Lung (tissue), 11 donors: ENCODE measurements at regions not wholly inside any gene's neighbourhood (a gene's known extent, or its start where the extent isn't known, plus 50 kb on each side); places are given as distances from the start of the nearest gene placed in this dataset.
A peak's percentile ranks its signal among the peaks of the same experiment; 100 is the strongest.

Source experiments
- ATAC-seq: fragments of 200-7000 bp; cut with Tn5 transposase; one replicate; pipeline ENCODE4 v1.9.1; 2020; ENCODE audit warnings: moderate number of reproducible peaks; ENCODE audit not compliant: insufficient read depth, low FRiP score
- DNase-seq, 3 donors: peaks; one replicate each; pipeline ENCODE4 v3.0.0-alpha.2; 2013 to 2017
- H3K27ac ChIP-seq, 2 donors: one replicate each; pipeline ENCODE4 v1.5.1; 2013; ENCODE audit warnings: mild to moderate bottlenecking in 2 of 2, moderate library complexity in 2 of 2, control low read depth in 1 of 2, inconsistent platforms in 1 of 2, low read depth in 1 of 2, low read length in 1 of 2
- H3K27me3 ChIP-seq, 3 donors: one replicate each; pipeline ENCODE4 v1.5.1; 2013; ENCODE audit warnings: low read length in 2 of 3; ENCODE audit not compliant: control insufficient read depth in 3 of 3, insufficient read depth in 3 of 3
- H3K36me3 ChIP-seq, 4 donors: one replicate each; pipeline ENCODE4 v1.5.1; 2013; ENCODE audit warnings: low read length in 4 of 4, mild to moderate bottlenecking in 1 of 4, moderate library complexity in 1 of 4; ENCODE audit not compliant: control insufficient read depth in 4 of 4, insufficient read depth in 4 of 4
- H3K4me1 ChIP-seq, 5 donors: one replicate each; pipeline ENCODE4 v1.5.1; 2013; ENCODE audit warnings: low read length in 5 of 5, mild to moderate bottlenecking in 2 of 5, moderate library complexity in 1 of 5; ENCODE audit not compliant: control insufficient read depth in 5 of 5, insufficient read depth in 5 of 5
- H3K4me3 ChIP-seq: one replicate; pipeline ENCODE4 v1.5.1; 2013; ENCODE audit warnings: mild to moderate bottlenecking, control low read depth, moderate library complexity
- H3K9ac ChIP-seq, 2 donors: one replicate each; pipeline ENCODE4 v1.5.1; 2013; ENCODE audit warnings: low read length in 2 of 2, control low read depth in 1 of 2; ENCODE audit not compliant: insufficient read depth in 1 of 2
- H3K9me3 ChIP-seq, 4 donors: one replicate each; pipeline ENCODE4 v1.5.1; 2013; ENCODE audit warnings: low read length in 3 of 4, mild to moderate bottlenecking in 1 of 4, moderate library complexity in 1 of 4; ENCODE audit not compliant: control insufficient read depth in 4 of 4, insufficient read depth in 3 of 4
- WGBS, 2 donors: extraction: QIAGEN DNeasy Blood & Tissue Kit; methylation state at CpG; one replicate each; pipeline ENCODE4 v1.1.7; 2013; 5-methylcytosine and 5-hydroxymethylcytosine counted together
- TF ChIP-seq, protein P1 (sequence below): IDR thresholded peaks from 2 replicates; pipeline ENCODE4 v1.5.1; 2012; ENCODE audit warnings: mild to moderate bottlenecking; ENCODE audit errors: control extremely low read depth, extremely low read depth
- donor health status: control.
- donor health status: control.
- donor health status: Bipolar disorder and iron deficiency.
- donor health status: healthy.
- donor health status: DM: yes; HTN: yes; CAD: no.

DNA sequence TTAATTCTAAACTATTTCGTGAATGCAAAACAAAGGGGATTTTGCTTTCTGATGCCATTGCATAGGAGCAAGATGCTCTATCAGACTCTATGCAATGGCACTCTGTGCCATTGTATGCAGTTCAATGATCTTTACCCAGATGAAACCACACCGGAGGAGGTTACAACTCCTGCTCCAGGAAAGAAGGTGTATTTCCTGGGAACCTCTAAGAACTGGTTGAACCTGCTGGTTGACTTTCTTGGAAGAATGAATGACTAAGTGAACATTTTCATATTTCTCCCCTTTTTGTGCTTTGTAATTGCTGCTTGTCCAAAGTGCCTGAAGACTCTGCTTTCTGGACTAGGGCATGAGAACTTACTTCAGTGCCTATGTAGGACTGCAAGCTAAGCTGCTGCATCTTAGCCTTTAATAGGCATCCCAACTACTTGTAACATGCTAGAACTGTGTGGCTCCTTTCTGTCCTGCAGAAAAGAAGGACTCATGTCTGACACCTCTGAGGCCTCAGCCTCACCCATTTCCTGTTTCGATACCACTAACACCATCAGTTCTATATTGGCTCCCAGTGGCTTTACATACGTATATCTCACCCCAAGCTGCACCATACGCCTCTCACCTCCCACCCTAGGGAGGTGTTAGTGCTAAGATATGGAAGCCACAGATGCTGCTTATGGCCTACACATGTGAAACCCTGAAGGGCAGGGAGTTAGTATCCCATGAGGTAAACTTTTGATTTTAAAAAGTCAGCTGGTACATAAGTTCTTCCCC lies 193.5 kb upstream of the CNOT2 start:
- TF ChIP-seq, protein P1, sequence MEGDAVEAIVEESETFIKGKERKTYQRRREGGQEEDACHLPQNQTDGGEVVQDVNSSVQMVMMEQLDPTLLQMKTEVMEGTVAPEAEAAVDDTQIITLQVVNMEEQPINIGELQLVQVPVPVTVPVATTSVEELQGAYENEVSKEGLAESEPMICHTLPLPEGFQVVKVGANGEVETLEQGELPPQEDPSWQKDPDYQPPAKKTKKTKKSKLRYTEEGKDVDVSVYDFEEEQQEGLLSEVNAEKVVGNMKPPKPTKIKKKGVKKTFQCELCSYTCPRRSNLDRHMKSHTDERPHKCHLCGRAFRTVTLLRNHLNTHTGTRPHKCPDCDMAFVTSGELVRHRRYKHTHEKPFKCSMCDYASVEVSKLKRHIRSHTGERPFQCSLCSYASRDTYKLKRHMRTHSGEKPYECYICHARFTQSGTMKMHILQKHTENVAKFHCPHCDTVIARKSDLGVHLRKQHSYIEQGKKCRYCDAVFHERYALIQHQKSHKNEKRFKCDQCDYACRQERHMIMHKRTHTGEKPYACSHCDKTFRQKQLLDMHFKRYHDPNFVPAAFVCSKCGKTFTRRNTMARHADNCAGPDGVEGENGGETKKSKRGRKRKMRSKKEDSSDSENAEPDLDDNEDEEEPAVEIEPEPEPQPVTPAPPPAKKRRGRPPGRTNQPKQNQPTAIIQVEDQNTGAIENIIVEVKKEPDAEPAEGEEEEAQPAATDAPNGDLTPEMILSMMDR: no peak
- ATAC-seq: no peak

DNA sequence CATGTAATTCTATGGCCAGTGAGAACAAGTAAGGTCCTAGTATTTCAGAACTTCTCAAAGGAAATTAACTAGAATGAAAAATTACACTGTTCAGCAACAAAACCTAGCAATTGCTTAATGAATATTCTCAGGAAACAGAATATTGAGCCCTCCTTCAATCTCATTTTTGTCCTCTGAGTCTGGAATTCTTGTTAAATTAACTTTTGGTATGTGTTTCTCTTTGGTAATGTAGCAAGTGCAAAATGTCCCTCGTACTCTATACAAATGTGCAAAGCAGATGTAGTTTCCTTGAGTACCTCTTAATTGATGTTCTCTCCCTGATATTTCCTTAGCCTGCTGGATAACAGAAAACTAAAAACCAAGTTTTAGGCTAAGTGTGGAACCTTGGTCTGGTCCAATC lies 190.8 kb upstream of the CNOT2 start:
- WGBS, 2 donors: 87 to 91% methylated on average over 1 of the region's 1 CpG
- H3K9ac ChIP-seq: no peak overlapping the region
- no peak overlapping the region for H3K4me3 ChIP-seq
- peaks cover 0 to 2% (median 0%) of the 10 kb centered on the region in 4 donors for H3K9me3 ChIP-seq
- no peak for DNase-seq
- no peaks in the 10 kb centered on the region for H3K36me3 ChIP-seq
- no peaks in the 10 kb centered on the region for H3K27me3 ChIP-seq
- H3K4me1 ChIP-seq: peaks cover 0 to 4% (median 0%) of the 10 kb centered on the region in 5 donors
- TF ChIP-seq, protein P1: no peak
- ATAC-seq: no peak
- no peak overlapping the region for H3K27ac ChIP-seq

More for the DNA sequence above, 193.5 kb upstream of the CNOT2 start:
- peaks cover 0 to 2% (median 0%) of the 10 kb centered on the region in 4 donors for H3K9me3 ChIP-seq
- H3K9ac ChIP-seq: no peak overlapping the region
- peaks cover 0 to 11% (median 0%) of the 10 kb centered on the region in 5 donors for H3K4me1 ChIP-seq
- H3K4me3 ChIP-seq: no peak overlapping the region
- no peaks in the 10 kb centered on the region for H3K27me3 ChIP-seq
- H3K27ac ChIP-seq: no peak overlapping the region
- DNase-seq: peak in 2 of 3 donors; percentile 36 to 52
- 65 to 70% methylated on average over 5 of the region's 5 CpGs for WGBS, 2 donors
- no peaks in the 10 kb centered on the region for H3K36me3 ChIP-seq

DNA sequence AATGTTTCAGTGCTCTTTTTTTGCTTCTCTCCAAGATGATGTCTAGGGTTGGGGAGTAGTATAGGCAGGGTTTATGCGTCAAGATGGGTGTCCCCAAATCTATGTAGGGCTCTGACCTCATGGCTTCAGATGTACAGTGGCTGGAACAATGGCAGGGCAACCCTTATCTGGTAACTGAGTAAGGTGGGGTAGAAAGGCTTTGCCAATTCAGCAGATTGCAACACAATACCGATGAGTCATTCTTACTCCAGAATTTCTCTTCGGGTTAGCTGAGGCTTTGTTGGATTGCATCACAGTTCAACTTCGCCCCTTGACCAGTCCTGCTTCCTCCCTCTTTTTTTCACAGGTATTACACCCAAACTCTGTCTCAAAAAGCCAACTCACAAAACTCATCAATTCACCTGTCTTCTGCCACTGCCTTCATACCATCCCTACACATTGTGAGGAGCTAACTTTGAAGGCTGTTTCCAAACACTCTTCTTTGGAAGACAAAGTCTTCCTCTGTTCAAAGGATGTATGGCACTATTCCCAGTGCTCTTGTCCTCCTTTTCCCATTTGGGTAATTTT lies 190.2 kb upstream of the CNOT2 start:
- Histone ChIP-seq H3K4me3 (no peak overlapping the region), H3K4me1 (peaks cover 0 to 4% (median 0%) of the 10 kb centered on the region in 5 donors), H3K9me3 (peaks cover 0 to 2% (median 0%) of the 10 kb centered on the region in 4 donors), H3K27me3 (no peaks in the 10 kb centered on the region), H3K27ac (no peak overlapping the region), H3K36me3 (no peaks in the 10 kb centered on the region), H3K9ac (no peak overlapping the region)
- WGBS, 2 donors: 34 to 42% methylated on average over 4 of the region's 4 CpGs
- TF ChIP-seq, protein P1: no peak
- DNase-seq: peak in 1 of 3 donors; percentile 45
- peak; percentile 80 for ATAC-seq
